GM23338 (cell line): ENCODE measurements at regions not wholly inside any gene's neighbourhood (a gene's known extent, or its start where the extent isn't known, plus 50 kb on each side); places are given as distances from the start of the nearest gene placed in this dataset.

ENCODE experiments used
- ATAC-seq: fragments of 200-7000 bp; cut with Tn5 transposase; 3 replicates; pipeline ENCODE4 v1.9.1; 2020
- DNase-seq: peaks from one replicate; pipeline ENCODE4 v3.0.0-alpha.2; 2015; ENCODE audit warnings: low spot score
- H2AFZ ChIP-seq: fragments of 200-600 bp; sonication (generic); 2 replicates; pipeline ENCODE4 v1.8.0; 2016; ENCODE audit warnings: antibody characterized with exemption, mild to moderate bottlenecking, moderate library complexity
- H3F3A ChIP-seq: fragments of 200-600 bp; sonication (generic); replicated peaks from 2 replicates; pipeline ENCODE4 v1.8.0; 2017; ENCODE audit warnings: antibody characterized with exemption, mixed run types, low read depth
- H3K27ac ChIP-seq: fragments of 200-600 bp; sonication (generic); 2 replicates; pipeline ENCODE4 v1.6.1; 2016; ENCODE audit warnings: low read depth
- H3K27me3 ChIP-seq: fragments of 200-600 bp; sonication (generic); 2 replicates; pipeline ENCODE4 v1.8.0; 2016; ENCODE audit warnings: mild to moderate bottlenecking, mixed run types, moderate library complexity; ENCODE audit not compliant: insufficient read depth
- H3K36me3 ChIP-seq: fragments of 200-600 bp; sonication (generic); 2 replicates; pipeline ENCODE4 v1.8.0; 2016; ENCODE audit warnings: mild to moderate bottlenecking; ENCODE audit not compliant: insufficient read depth
- H3K4me1 ChIP-seq: fragments of 200-600 bp; sonication (generic); 2 replicates; pipeline ENCODE4 v1.8.0; 2016; ENCODE audit warnings: mild to moderate bottlenecking, moderate library complexity; ENCODE audit not compliant: insufficient read depth
- H3K4me2 ChIP-seq: fragments of 200-600 bp; sonication (generic); 2 replicates; pipeline ENCODE4 v1.7.1; 2017; ENCODE audit warnings: mixed run types
- H3K4me3 ChIP-seq: fragments of 200-600 bp; sonication (generic); 2 replicates; pipeline ENCODE4 v1.6.1; 2016; ENCODE audit warnings: mixed run types
- H3K79me2 ChIP-seq: fragments of 200-600 bp; sonication (generic); replicated peaks from 2 replicates; pipeline ENCODE4 v1.8.0; 2017; ENCODE audit warnings: mild to moderate bottlenecking; ENCODE audit not compliant: insufficient read depth
- H3K9me2 ChIP-seq: fragments of 200-600 bp; sonication (generic); 2 replicates; pipeline ENCODE4 v1.8.0; 2017; ENCODE audit not compliant: insufficient read depth
- H4K20me1 ChIP-seq: fragments of 200-600 bp; sonication (generic); replicated peaks from 2 replicates; pipeline ENCODE4 v1.8.0; 2017; ENCODE audit warnings: mild to moderate bottlenecking; ENCODE audit not compliant: insufficient read depth
- H3K27ac Mint-ChIP-seq: 2 replicates; pipeline ENCODE4 v1.8.0; 2020; ENCODE audit warnings: inconsistent platforms, mild to moderate bottlenecking, moderate library complexity, mixed read lengths
- H3K27me3 Mint-ChIP-seq: 3 replicates; pipeline ENCODE4 v1.8.0; 2022; ENCODE audit warnings: low read depth, mild to moderate bottlenecking, moderate library complexity, mixed read lengths, inconsistent platforms; ENCODE audit not compliant: insufficient read depth, poor library complexity
- H3K36me3 Mint-ChIP-seq: 3 replicates; pipeline ENCODE4 v1.8.0; 2021; ENCODE audit warnings: low read depth, mild to moderate bottlenecking, inconsistent platforms, moderate library complexity, mixed read lengths
- H3K4me1 Mint-ChIP-seq: 3 replicates; pipeline ENCODE4 v1.8.0; 2020; ENCODE audit warnings: mild to moderate bottlenecking, inconsistent platforms, mixed read lengths
- H3K4me3 Mint-ChIP-seq: 3 replicates; pipeline ENCODE4 v1.8.0; 2021; ENCODE audit warnings: moderate library complexity, mild to moderate bottlenecking, inconsistent platforms, mixed read lengths
- H3K9me3 Mint-ChIP-seq: 3 replicates; pipeline ENCODE4 v1.8.0; 2020; ENCODE audit warnings: moderate library complexity, mild to moderate bottlenecking, inconsistent platforms, mixed read lengths
- CREB1 ChIP-seq: fragments of 250-450 bp; sonication (Bioruptor Pico); IDR thresholded peaks from 2 replicates; pipeline ENCODE4 v1.5.0; 2020; ENCODE audit warnings: low read depth, mild to moderate bottlenecking, moderate library complexity
- CTCF ChIP-seq, 2 experiments: fragments of 200-600 bp in 1 of 2; sonication (generic) in 1 of 2; conservative IDR thresholded peaks; 2 replicates each; pipeline versions ENCODE4 v1.5.1 to v1.6.1; 2016 to 2017; ENCODE audit warnings: antibody characterized with exemption in 2 of 2, low read depth in 2 of 2, mild to moderate bottlenecking in 2 of 2, moderate library complexity in 1 of 2
- ETS1 ChIP-seq: IDR thresholded peaks from 2 replicates; pipeline ENCODE4 v1.6.1; 2016; ENCODE audit warnings: antibody characterized with exemption
- EZH2 ChIP-seq: fragments of 200-600 bp; sonication (generic); IDR thresholded peaks from one replicate; pipeline ENCODE4 v1.8.0; 2017; ENCODE audit warnings: antibody characterized with exemption, mild to moderate bottlenecking, low read depth; ENCODE audit not compliant: unreplicated experiment
- EZH2phosphoT487 ChIP-seq: fragments of 200-600 bp; sonication (generic); IDR thresholded peaks from one replicate; pipeline ENCODE4 v1.8.1; 2018; ENCODE audit warnings: antibody characterized with exemption; ENCODE audit not compliant: unreplicated experiment
- JUNB ChIP-seq: IDR thresholded peaks from one replicate; pipeline ENCODE4 v1.6.1; 2016; ENCODE audit warnings: antibody characterized with exemption; ENCODE audit not compliant: unreplicated experiment
- NANOG ChIP-seq: IDR thresholded peaks from 2 replicates; pipeline ENCODE4 v1.6.1; 2016; ENCODE audit warnings: antibody characterized with exemption, borderline replicate concordance
- POLR2AphosphoS5 ChIP-seq: IDR thresholded peaks from 2 replicates; pipeline ENCODE4 v1.6.1; 2016; ENCODE audit warnings: antibody characterized with exemption, low read depth
- REST ChIP-seq: IDR thresholded peaks from one replicate; pipeline ENCODE4 v1.6.1; 2018; ENCODE audit warnings: antibody characterized with exemption; ENCODE audit not compliant: unreplicated experiment
- STAT1 ChIP-seq: IDR thresholded peaks from one replicate; pipeline ENCODE4 v1.6.1; 2016; ENCODE audit warnings: antibody characterized with exemption; ENCODE audit not compliant: unreplicated experiment
- ZNF114 ChIP-seq: fragments of 250-450 bp; sonication (Bioruptor Pico); IDR thresholded peaks from 2 replicates; pipeline ENCODE4 v1.5.0; 2020; ENCODE audit warnings: mild to moderate bottlenecking, moderate library complexity
- ZNF331 ChIP-seq: fragments of 250-450 bp; sonication (Bioruptor Pico); IDR thresholded peaks from 2 replicates; pipeline ENCODE4 v1.5.0; 2020; ENCODE audit warnings: low read depth, mild to moderate bottlenecking, moderate library complexity
- ZNF462 ChIP-seq: fragments of 250-450 bp; sonication (Bioruptor Pico); IDR thresholded peaks from 2 replicates; pipeline ENCODE4 v1.5.0; 2020; ENCODE audit warnings: mild to moderate bottlenecking, moderate library complexity

GRCh38 chr18:75129717-75130477 lies 79.0 kb downstream of the PTGR3 start:
- Histone ChIP-seq H3K4me1 (no peaks in the 10 kb centered on the region), H4K20me1 (no peaks in the 10 kb centered on the region), H3F3A (no peaks in the 10 kb centered on the region), H3K79me2 (no peaks in the 10 kb centered on the region), H3K9me2 (0 out of 2 replicates have a peak, but pooled peaks cover 5% of the 10 kb centered on the region), H2AFZ (no peak overlapping the region), H3K4me3 (no peak overlapping the region), H3K36me3 (no peaks in the 10 kb centered on the region), H3K27me3 (no peaks in the 10 kb centered on the region), H3K27ac (no peak overlapping the region), H3K4me2 (no peak overlapping the region)
- Mint-ChIP-seq H3K9me3 (no peaks in the 10 kb centered on the region; the same call in 2 of the 3 replicates), H3K4me3 (no peak overlapping the region), H3K27ac (no peak overlapping the region), H3K36me3 (no peaks in the 10 kb centered on the region; the same call in 2 of the 3 replicates), H3K4me1 (no peaks in the 10 kb centered on the region; the same call in 2 of the 3 replicates), H3K27me3 (peaks cover 1% of the 10 kb centered on the region)
- DNase-seq: no peak
- no peak for ATAC-seq
- TF ChIP-seq ZNF462 (CRISPR knock-in tag) (no peak), EZH2 (no peak), NANOG (no peak), POLR2AphosphoS5 (no peak), ETS1 (no peak), REST (no peak), EZH2phosphoT487 (no peak), CREB1 (no peak), JUNB (no peak), CTCF (conservative IDR thresholded peaks at IDR 0.05; ENCODE audit: low read depth in 2 of 2) (no peak), ZNF114 (no peak), STAT1 (no peak), ZNF331 (CRISPR knock-in tag) (no peak)
